GM18868 (cell line): ENCODE measurements at regions not wholly inside any gene's neighbourhood (a gene's known extent, or its start where the extent isn't known, plus 50 kb on each side); places are given as distances from the start of the nearest gene placed in this dataset.
A peak's percentile ranks its signal among the peaks of the same experiment; 100 is the strongest.
"Not testable (repeated sequence)": the region's sequence is repeated elsewhere in the genome, so short reads cannot be mapped to it uniquely, and the experiment has no call there.

Source experiments
- ATAC-seq: cut with Tn5 transposase; IDR thresholded peaks from one replicate; pipeline ENCODE4 v1.9.1; 2021; ENCODE audit warnings: mild to moderate bottlenecking, moderate library complexity; ENCODE audit not compliant: unreplicated experiment

DNA sequence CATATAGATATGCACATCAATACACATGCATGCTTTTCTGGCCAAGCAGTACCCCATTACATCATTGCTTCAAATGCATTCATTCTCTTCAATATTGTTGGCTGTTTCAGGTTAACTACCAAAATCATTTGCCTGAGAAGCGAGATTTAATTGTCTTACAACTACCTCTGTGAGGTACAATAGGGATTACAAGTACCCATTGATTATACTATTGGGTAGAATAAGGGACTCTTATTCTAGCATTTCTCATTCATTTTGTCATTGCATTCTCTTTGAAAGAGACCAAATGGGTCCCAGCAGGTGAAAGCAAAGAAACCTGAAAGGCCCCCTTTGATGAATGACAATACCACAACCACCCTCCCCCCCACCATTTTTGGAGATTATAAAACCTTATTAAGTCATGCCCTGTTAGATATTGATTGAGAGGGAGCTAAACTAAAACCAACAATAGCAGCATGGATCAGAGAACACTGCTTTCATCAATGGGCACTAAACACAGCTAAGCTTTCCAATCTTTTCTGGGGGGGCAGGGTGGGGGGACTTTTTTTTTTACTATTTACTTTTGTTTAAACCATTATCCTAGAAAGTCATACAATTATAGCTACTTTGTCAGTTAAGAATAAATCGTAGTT is 375.0 kb upstream of the CCNH start:
- no peak for ATAC-seq

- no peak for ATAC-seq
Measured at GRCh38 chr5:87787086-87787485, 374.4 kb upstream of the CCNH start.

- no peak for ATAC-seq
Measured at GRCh38 chr5:87786471-87786870, 373.7 kb upstream of the CCNH start.

- ATAC-seq, result no peak
Measured at GRCh38 chr5:87785554-87786335, 373.0 kb upstream of the CCNH start.

DNA sequence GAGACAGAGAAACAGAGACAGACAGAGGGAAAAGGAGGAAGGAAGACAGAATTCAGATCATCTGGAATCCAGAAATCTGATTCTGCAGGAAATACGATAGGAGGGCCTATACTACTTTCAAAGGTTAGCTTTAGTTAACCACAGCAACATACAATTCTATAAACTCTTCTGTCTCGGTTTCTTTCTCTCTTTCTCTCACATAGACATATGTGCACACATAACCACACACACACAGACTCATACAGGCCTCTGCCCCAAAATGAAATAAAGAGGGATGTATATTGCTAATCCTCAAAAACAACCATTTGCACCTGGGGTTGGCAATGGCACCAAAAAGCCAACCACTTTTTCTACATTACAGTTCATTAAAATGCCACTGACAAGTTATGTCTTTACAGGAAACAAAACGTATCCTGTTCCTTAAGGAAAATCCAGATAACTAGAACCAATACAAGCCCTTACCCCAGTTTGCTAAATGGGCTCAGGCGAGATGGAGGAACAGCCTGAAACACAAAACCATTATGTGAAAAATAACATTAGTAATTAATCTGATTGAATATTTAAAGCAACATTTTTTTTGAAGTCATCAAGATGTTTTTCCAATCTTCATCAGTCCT is 372.3 kb upstream of the CCNH start:
- ATAC-seq, result no peak

- no peak for ATAC-seq
Measured at GRCh38 chr5:87784311-87784710, 371.6 kb upstream of the CCNH start.

DNA sequence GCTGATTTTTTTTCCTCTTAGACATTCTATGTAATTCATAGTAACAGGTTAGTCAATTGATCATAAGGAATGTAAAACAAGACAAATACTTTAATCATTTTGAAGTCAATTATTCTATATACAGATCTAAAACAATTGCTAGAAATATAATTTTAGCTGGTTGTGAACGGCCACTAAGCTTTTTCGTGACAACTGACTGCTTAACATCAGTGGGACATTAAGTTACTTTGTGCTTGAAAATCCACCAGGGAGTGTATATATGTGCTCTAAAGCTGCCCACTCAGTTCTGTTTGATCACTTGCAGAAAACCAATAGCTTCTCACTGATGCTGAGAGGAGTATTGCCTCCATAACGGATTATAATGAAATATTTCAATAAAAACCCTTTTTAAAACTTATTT is 370.2 kb upstream of the CCNH start:
- no peak for ATAC-seq

GRCh38 chr5:87781976-87782375 is 369.2 kb upstream of the CCNH start:
- no peak for ATAC-seq

DNA sequence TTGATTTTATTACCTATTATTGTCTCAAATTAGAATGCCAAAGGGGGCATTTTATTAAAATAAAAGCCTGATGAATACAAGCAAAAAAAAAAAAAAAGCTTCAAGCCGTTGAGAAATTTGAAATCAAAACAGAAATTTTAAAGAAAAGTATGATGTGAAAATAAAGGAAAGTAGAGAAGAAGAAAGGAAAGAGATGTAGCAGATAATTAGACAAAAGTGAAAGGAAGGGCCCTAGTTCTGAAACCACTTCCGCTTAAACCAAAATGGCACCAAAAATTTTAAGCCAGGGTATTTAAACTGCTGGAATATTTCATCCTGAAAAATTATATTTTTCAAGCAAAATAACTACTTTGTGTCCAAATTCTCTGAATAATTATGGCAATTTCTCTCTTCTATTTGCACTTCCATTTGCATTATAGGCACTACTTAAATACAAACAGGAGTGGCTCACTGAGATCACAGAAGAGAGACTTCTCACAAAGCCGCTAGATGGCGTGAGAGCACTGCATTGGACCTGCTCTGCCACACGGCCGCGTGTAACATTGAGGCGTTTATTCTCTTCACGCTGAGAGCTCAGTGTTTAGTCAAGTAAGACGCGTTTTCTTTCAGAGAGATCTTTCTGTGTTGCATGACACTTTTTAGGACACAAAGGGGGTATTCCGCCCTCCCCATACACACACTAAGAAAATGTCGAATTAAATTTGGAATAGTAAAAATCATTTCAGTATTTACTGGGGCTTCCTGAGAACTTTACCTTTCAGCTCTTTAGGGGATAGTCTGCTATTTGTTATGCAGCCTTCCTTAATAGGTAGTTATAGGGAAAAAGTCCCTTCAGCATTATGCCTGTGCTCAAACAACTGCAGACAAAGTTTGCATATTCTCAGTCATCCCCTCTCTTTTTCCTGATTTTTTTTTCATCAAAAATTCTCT is 368.4 kb upstream of the CCNH start:
- ATAC-seq, result peak; percentile 100

DNA sequence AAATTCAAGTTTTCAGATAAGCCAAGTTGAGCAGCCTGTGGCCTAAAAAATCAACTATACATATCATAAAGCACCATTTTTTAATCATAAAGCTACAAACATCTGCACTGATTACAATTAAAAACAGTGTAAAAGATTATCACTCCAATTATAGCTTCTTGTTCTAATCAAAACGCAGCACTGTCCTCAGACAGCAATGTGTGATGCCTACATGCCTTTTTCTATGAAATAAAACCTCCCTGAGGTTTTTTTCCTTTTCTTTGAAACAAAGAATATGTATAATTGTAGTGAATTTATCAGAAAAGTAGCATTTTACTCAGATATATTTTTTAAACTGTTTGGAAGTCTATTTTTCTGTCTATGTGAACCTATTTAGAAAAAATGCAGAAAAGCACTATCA is 366.1 kb upstream of the CCNH start:
- no peak for ATAC-seq

DNA sequence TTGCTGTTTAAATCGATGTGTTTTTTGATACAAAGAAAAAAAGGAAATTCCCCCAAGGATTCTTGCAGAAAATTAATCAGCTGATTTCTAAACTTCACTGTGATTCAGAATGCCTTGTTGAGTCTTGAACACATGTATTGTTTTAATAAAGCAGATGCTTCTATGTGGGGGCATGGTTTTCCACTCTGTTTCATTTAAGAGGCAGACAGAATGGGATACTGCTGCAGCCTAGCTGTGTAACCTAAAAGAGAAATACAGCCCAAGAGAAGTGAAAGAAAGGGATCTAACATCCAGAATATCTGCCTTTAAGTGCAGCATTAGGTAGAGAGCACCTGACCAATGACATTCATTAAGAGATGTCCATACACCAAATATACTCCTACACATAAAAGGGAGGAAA is 365.1 kb upstream of the CCNH start:
- ATAC-seq, result no peak

DNA sequence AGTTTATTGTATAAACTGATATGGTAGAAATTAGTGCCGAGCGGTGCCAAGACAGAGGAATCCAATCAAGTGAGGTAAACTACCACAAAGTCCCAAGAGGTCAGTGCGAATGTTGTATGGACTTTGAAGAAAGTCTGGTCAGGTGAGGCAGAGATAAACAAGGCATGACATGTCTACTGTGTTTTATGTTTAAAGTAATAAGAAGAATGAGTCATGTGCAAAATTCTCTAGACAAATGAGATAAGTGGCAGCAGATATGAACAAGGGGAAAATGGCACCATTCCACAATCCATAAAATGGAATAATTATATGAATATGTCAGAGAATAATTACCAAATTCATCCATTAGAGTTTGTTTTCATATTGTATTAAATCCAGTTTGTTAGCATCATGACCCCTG is 364.1 kb upstream of the CCNH start:
- ATAC-seq, result no peak

- ATAC-seq, result not testable (repeated sequence)
Measured at GRCh38 chr5:87776302-87776701, 363.6 kb upstream of the CCNH start.

- ATAC-seq, result no peak
Measured at GRCh38 chr5:87775228-87775627, 362.5 kb upstream of the CCNH start.

GRCh38 chr5:87774804-87775203 is 362.1 kb upstream of the CCNH start:
- ATAC-seq, result no peak

GRCh38 chr5:87770601-87771121 is 357.9 kb upstream of the CCNH start:
- ATAC-seq, result no peak

DNA sequence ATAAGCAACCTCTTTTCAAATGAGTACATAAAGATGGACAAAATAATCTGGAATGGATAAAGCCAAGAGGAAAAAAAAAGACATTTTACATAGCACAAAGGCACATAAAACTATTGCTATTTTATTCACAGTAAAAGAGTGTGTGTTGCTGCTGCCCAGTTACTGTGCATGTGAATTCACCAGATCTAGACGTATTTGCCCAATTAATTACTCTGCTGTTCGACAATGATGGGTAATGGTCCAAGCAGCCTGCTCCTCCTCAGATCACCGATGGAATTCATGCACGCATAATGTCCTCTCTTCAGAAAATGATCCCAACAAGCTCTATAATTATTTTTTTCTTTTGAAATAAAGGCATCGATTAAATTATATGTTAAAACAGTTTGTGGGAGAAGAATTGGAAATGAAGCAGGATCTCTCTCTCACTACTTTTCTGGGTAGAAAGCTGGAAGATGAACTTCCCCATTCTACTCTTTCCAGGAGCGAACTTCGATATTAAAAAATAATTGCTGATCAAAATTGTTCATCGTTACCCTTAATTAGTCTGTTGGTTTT is 357.4 kb upstream of the CCNH start:
- no peak for ATAC-seq

DNA sequence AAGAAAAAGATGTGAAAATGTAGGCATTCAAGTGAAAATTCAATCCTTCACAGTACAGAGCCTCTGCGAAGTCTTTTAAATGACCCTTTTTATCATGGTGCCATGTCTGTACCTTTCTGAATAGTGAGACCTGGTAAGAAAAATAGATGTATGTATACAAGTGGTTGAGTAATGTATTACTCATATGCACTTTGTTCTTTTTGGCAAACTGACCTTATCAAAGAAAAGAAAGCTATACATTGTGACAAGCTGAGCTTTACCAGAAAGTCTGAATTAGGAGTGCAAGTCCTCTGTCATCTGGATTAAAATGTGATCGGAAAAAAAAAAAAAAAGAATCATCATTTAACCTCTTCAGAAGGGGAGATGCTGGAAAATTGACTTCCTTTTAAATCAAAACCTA is 356.4 kb upstream of the CCNH start:
- no peak for ATAC-seq

GRCh38 chr5:87768190-87768589 is 355.5 kb upstream of the CCNH start:
- ATAC-seq, result no peak

- ATAC-seq, result no peak
Measured at GRCh38 chr5:87765009-87765408, 352.3 kb upstream of the CCNH start.

DNA sequence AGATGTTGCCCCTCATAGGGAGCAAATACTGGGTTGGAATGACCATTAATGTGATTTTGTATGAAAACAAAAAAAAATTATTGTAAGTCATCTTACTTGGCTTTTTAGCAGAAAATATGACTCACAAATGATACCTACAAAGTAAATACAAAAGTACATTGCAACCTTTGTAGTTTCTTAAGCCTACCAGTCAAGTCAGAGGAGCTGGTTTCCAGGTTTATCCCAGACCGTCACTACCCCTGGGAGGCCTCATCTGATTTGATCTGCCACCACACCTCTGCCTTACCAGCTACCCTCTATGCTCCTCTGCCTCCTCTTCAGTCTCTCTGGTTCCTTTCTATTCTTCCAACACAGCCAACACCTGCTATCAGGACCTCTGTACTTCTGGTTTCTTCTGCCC is 349.9 kb upstream of the CCNH start:
- no peak for ATAC-seq
